ENCODE measurements at regions not wholly inside any gene's neighbourhood (a gene's known extent, or its start where the extent isn't known, plus 50 kb on each side); places are given as distances from the start of the nearest gene placed in this dataset.

GRCh38 chr1:30242168-30242567 lies 481.2 kb downstream of the MATN1 start:
- TF ChIP-seq ZNF274 (IDR thresholded peaks at IDR 0.05; ENCODE audit: low read depth, low read length) (no peak), SUZ12 (IDR thresholded peaks at IDR 0.05; ENCODE audit: extremely low read depth, insufficient read depth, insufficient read length) (no peak), YY1 (IDR thresholded peaks at IDR 0.05; ENCODE audit: insufficient read depth, insufficient read length) (no peak)

Measured in NT2/D1 (cell line).